K562 (cell line): ENCODE measurements at regions not wholly inside any gene's neighbourhood (a gene's known extent, or its start where the extent isn't known, plus 50 kb on each side); places are given as distances from the start of the nearest gene placed in this dataset.

Experiments used
- ATAC-seq: fragments of 200-7000 bp; cut with Tn5 transposase; 3 replicates; pipeline ENCODE4 v1.9.1; 2020; ENCODE audit warnings: moderate library complexity
- BruUV-seq: library from RNA; stranded (reverse); fragments of 400-500 nt; replicated peaks from 2 replicates; lab custom pipeline; 2021; lab: Mats Ljungman, UMichigan
- CTCF ChIA-PET: fragments of 300-600 bp; formaldehyde crosslinking; extraction: SDS; loops from one replicate; lab custom pipeline; 2021; ENCODE audit warnings: low intra/inter-chr PET ratio; lab: Yijun Ruan, JAX
- POLR2A ChIA-PET: fragments of 300-600, 350-650 bp; sonication (Branson Sonifier 250); formaldehyde crosslinking; extraction: SDS; loops from one replicate; lab custom pipeline; 2021; ENCODE audit warnings: antibody characterized with exemption, inconsistent platforms; lab: Yijun Ruan, JAX
- DNase-seq, 4 experiments: peaks; one replicate each; pipeline versions ENCODE4 v3.0.0 to v3.0.0-alpha.2; 2011 to 2018; ENCODE audit warnings: low spot score in 3 of 4, mixed read lengths in 3 of 4; ENCODE audit errors: extremely low read depth in 1 of 4
- FAIRE-seq: peaks from 2 replicates; lab custom pipeline; 2011; peaks lifted over from hg19 to GRCh38; lab: Jason Lieb, UNC
- H2AFZ ChIP-seq: 2 replicates; pipeline ENCODE4 v1.6.0; 2011; ENCODE audit warnings: low read depth, low read length, control low read depth, inconsistent platforms
- H3K27ac ChIP-seq: fragments of 200-600 bp; 3 replicates; pipeline ENCODE4 v1.8.0; 2011; ENCODE audit warnings: low read depth, mild to moderate bottlenecking, control low read depth, inconsistent platforms, low read length, moderate library complexity, mixed read lengths; ENCODE audit errors: extremely low read depth
- H3K27me3 ChIP-seq, 2 experiments: fragments of 300-600 bp in 1 of 2; 2 replicates in 1 of 2; 3 replicates in 1 of 2; pipeline versions ENCODE4 v1.6.0 to v1.8.0; 2011; ENCODE audit warnings: inconsistent platforms in 2 of 2, low read length in 2 of 2, mild to moderate bottlenecking in 1 of 2, mixed read lengths in 1 of 2, moderate library complexity in 1 of 2; ENCODE audit not compliant: control insufficient read depth in 2 of 2, insufficient read depth in 2 of 2
- H3K36me3 ChIP-seq: fragments of 300-600 bp; 3 replicates; pipeline ENCODE4 v1.8.0; 2011; ENCODE audit warnings: mild to moderate bottlenecking, low read length, inconsistent platforms; ENCODE audit not compliant: control insufficient read depth, insufficient read depth
- H3K4me1 ChIP-seq, 2 experiments: fragments of 200-600 bp in 1 of 2; replicated peaks in 1 of 2; 2 replicates in 1 of 2; 3 replicates in 1 of 2; pipeline versions ENCODE4 v1.5.1 to v1.8.0; 2011; ENCODE audit warnings: inconsistent platforms in 2 of 2, low read length in 2 of 2, mild to moderate bottlenecking in 1 of 2, mixed read lengths in 1 of 2, moderate library complexity in 1 of 2; ENCODE audit not compliant: control insufficient read depth in 2 of 2, insufficient read depth in 2 of 2
- H3K4me2 ChIP-seq: 2 replicates; pipeline ENCODE4 v1.6.1; 2011; ENCODE audit warnings: low read length, control low read depth, inconsistent platforms, mixed read lengths; ENCODE audit not compliant: insufficient read depth
- H3K4me3 ChIP-seq: fragments of 200-600 bp; sonication (generic), shearing (Covaris generic); 2 replicates; pipeline ENCODE4 v1.5.1; 2016; ENCODE audit warnings: control low read depth, inconsistent platforms
- H3K79me2 ChIP-seq: fragments of 200-600 bp; 3 replicates; pipeline ENCODE4 v1.8.0; 2011; ENCODE audit warnings: low read length, inconsistent platforms; ENCODE audit not compliant: control insufficient read depth, insufficient read depth
- H3K9ac ChIP-seq, 2 experiments: 2 replicates each; pipeline versions ENCODE4 v1.6.0 to v1.6.1; 2011; ENCODE audit warnings: low read depth in 2 of 2, low read length in 2 of 2, control low read depth in 1 of 2, inconsistent platforms in 1 of 2, mild to moderate bottlenecking in 1 of 2, mixed read lengths in 1 of 2; ENCODE audit not compliant: insufficient read depth in 1 of 2
- H3K9me1 ChIP-seq: one replicate; pipeline ENCODE4 v1.6.0; 2011; ENCODE audit warnings: inconsistent platforms, mild to moderate bottlenecking, low read length, moderate library complexity; ENCODE audit not compliant: control insufficient read depth, insufficient read depth
- H3K9me3 ChIP-seq: replicated peaks from 2 replicates; pipeline ENCODE4 v1.5.1; 2011; ENCODE audit warnings: low read depth, low read length, inconsistent platforms; ENCODE audit not compliant: control insufficient read depth, insufficient read depth
- H4K20me1 ChIP-seq: replicated peaks from 2 replicates; pipeline ENCODE4 v1.6.1; 2011; ENCODE audit warnings: low read length, inconsistent platforms, mixed read lengths; ENCODE audit not compliant: control insufficient read depth, insufficient read depth
- BACH1 ChIP-seq: fragments of 200-800 bp; sonication (Bioruptor generic); IDR thresholded peaks from 2 replicates; pipeline ENCODE4 v1.6.1; 2016; ENCODE audit warnings: missing genetic modification characterization, missing compliant biosample characterization
- DACH1 ChIP-seq: fragments of 450-650 bp; IDR thresholded peaks from 2 replicates; pipeline ENCODE4 v1.6.1; 2018; ENCODE audit not compliant: partially characterized antibody
- ESRRB ChIP-seq: fragments of 250-450 bp; sonication (Bioruptor Pico); IDR thresholded peaks from 2 replicates; pipeline ENCODE4 v1.5.0; 2020; ENCODE audit warnings: mild to moderate bottlenecking, moderate library complexity, borderline replicate concordance
- ETS2 ChIP-seq: IDR thresholded peaks from 2 replicates; pipeline ENCODE4 v1.6.1; 2016; ENCODE audit warnings: borderline replicate concordance, missing genetic modification characterization, mild to moderate bottlenecking, moderate library complexity, missing compliant biosample characterization; ENCODE audit not compliant: poor library complexity, severe bottlenecking
- HMGXB4 ChIP-seq: sonication (generic); formaldehyde crosslinking; IDR thresholded peaks from 2 replicates; pipeline ENCODE4 v1.8.1; 2023; ENCODE audit warnings: mild to moderate bottlenecking, missing genetic modification reagents
- KHSRP ChIP-seq: fragments of 450-650 bp; IDR thresholded peaks from 2 replicates; pipeline ENCODE4 v1.6.1; 2017
- MAFG ChIP-seq: fragments of 450-650 bp; conservative IDR thresholded peaks from 2 replicates; pipeline ENCODE4 v1.6.1; 2016; ENCODE audit warnings: missing genetic modification characterization, missing compliant biosample characterization
- MBD1 ChIP-seq: fragments of 250-450 bp; sonication (Bioruptor Pico); IDR thresholded peaks from 2 replicates; pipeline ENCODE4 v1.8.0; 2022; ENCODE audit warnings: inconsistent platforms
- MYBL2 ChIP-seq, 2 experiments: fragments of 450-650 bp in 1 of 2; sonication (generic) in 1 of 2; formaldehyde crosslinking in 1 of 2; IDR thresholded peaks; 2 replicates each; pipeline versions ENCODE4 v1.6.1 to v1.8.1; 2017 to 2022; ENCODE audit warnings: borderline replicate concordance in 1 of 2, inconsistent platforms in 1 of 2, low read depth in 1 of 2, mild to moderate bottlenecking in 1 of 2, missing genetic modification reagents in 1 of 2, moderate library complexity in 1 of 2
- NCOR1 ChIP-seq: fragments of 450-650 bp; IDR thresholded peaks from 2 replicates; pipeline ENCODE4 v1.6.1; 2016; ENCODE audit warnings: mild to moderate bottlenecking, moderate library complexity
- RREB1 ChIP-seq: fragments of 250-450 bp; sonication (Bioruptor Pico); IDR thresholded peaks from 2 replicates; pipeline ENCODE4 v1.4.0; 2020
- SMAD3 ChIP-seq: fragments of 450-650 bp; formaldehyde crosslinking; conservative IDR thresholded peaks from 2 replicates; pipeline ENCODE4 v1.4.0; 2020; ENCODE audit warnings: mild to moderate bottlenecking
- WGBS: fragments of 100-300 bp; shearing (Covaris generic); methylation state at CpG from one replicate; pipeline ENCODE4 v1.1.6; 2016; ENCODE audit warnings: low coverage, mixed read lengths; ENCODE audit not compliant: insufficient coverage; ENCODE audit errors: missing lambda C conversion rate; 5-methylcytosine and 5-hydroxymethylcytosine counted together
- in situ Hi-C: fragments of 300-500 bp; cut with MboI; formaldehyde crosslinking; loops from 4 replicates; pipeline ENCODE4 v1.15.0; 2018; ENCODE audit warnings: inconsistent platforms, mixed read lengths
- intact Hi-C: fragments of 100-400 bp; cut with micrococcal nuclease; formaldehyde crosslinking; loops from 2 replicates; pipeline ENCODE4 v1.14.2; 2022

- Histone ChIP-seq H3K4me3 (no peak overlapping the region), H2AFZ (peak overlapping the region; percentile 43), H3K9me1 (no peaks in the 10 kb centered on the region), H3K79me2 (no peaks in the 10 kb centered on the region), H3K27ac (no peak overlapping the region), H4K20me1 (no peaks in the 10 kb centered on the region), H3K4me2 (no peak overlapping the region), H3K9me3 (no peaks in the 10 kb centered on the region), H3K4me1 (peaks cover 4 to 13% of the 10 kb centered on the region in 2 experiments; a peak in 4 of 5 replicates), H3K36me3 (no peaks in the 10 kb centered on the region), H3K9ac (no peak overlapping the region), H3K27me3 (no peaks in the 10 kb centered on the region)
- BruUV-seq, result no TSS peak
- ATAC-seq (no peak), DNase-seq (no peak), FAIRE-seq (no peak)
- intact Hi-C loops (loop anchor here (10.0 kb wide), 1 partner anchor 312 kb away; no protein-coding TSS in a partner anchor), in situ Hi-C loops (no loop called here)
- POLR2A ChIA-PET, result interaction anchor here (0.9 to 1.2 kb wide), 2 partner anchors 12 to 19 kb away, joined by 3 read pairs; no protein-coding TSS in a partner anchor
- WGBS, result 76% methylated on average over 10 of the region's 10 CpGs
- CTCF ChIA-PET, result no interaction called here
- TF ChIP-seq MYBL2 (IDR thresholded peaks at IDR 0.05; ENCODE audit: low read depth) (no peak), MYBL2 (CRISPR knock-in tag; IDR thresholded peaks at IDR 0.05; ENCODE audit: borderline replicate concordance) (no peak), NCOR1 (no peak), MAFG (tag) (no peak), ESRRB (CRISPR knock-in tag) (no peak), KHSRP (no peak), MBD1 (no peak), BACH1 (no peak), DACH1 (no peak), SMAD3 (CRISPR knock-in tag) (no peak), RREB1 (no peak), ETS2 (tag) (no peak), HMGXB4 (CRISPR knock-in tag) (no peak)
Measured at GRCh38 chr2:11962707-11963328, 216.4 kb downstream of the LPIN1 start.
